Prostate gland (tissue), 2 donors: ENCODE measurements at regions not wholly inside any gene's neighbourhood (a gene's known extent, or its start where the extent isn't known, plus 50 kb on each side); places are given as distances from the start of the nearest gene placed in this dataset.

Source experiments
- POLR2A ChIP-seq: fragments of 450-650 bp; IDR thresholded peaks from one replicate; pipeline ENCODE4 v1.6.1; 2016; ENCODE audit warnings: antibody characterized with exemption, mild to moderate bottlenecking
- POLR2AphosphoS5 ChIP-seq: sonication (generic); formaldehyde crosslinking; IDR thresholded peaks from one replicate; pipeline ENCODE4 v1.6.1; 2017; ENCODE audit warnings: antibody characterized with exemption
- TF ChIP-seq, protein P1 (sequence below), 4 experiments: fragments of 200-600 bp in 2 of 4; fragments of 450-650 bp in 2 of 4; sonication (generic) in 2 of 4; IDR thresholded peaks; 1 replicate in 3 of 4; 2 replicates in 1 of 4; pipeline ENCODE4 v1.5.1; 2016 to 2019; ENCODE audit warnings: antibody characterized with exemption in 4 of 4, mild to moderate bottlenecking in 2 of 4, moderate library complexity in 2 of 4

DNA sequence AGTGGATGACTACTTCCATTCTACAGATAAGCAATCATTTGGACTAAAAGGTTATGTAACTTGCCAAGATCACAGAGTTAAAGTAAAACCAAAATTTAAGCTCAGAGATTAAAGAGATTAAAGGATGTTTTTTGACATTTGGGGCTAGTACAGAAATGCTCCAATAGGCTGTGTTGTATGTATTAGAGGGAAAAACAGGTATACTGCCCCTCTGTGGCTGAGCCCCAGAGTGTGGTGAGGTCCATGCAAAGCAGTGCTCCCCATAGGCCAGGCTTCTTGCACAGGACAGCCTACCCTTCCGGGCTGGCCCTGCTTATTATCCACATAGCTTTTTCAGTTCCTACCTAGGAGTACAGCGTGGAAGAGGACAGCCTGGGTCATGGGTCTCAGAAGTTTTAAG is 322.8 kb downstream of the POM121L12 start:
- TF ChIP-seq, protein P1, sequence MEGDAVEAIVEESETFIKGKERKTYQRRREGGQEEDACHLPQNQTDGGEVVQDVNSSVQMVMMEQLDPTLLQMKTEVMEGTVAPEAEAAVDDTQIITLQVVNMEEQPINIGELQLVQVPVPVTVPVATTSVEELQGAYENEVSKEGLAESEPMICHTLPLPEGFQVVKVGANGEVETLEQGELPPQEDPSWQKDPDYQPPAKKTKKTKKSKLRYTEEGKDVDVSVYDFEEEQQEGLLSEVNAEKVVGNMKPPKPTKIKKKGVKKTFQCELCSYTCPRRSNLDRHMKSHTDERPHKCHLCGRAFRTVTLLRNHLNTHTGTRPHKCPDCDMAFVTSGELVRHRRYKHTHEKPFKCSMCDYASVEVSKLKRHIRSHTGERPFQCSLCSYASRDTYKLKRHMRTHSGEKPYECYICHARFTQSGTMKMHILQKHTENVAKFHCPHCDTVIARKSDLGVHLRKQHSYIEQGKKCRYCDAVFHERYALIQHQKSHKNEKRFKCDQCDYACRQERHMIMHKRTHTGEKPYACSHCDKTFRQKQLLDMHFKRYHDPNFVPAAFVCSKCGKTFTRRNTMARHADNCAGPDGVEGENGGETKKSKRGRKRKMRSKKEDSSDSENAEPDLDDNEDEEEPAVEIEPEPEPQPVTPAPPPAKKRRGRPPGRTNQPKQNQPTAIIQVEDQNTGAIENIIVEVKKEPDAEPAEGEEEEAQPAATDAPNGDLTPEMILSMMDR (IDR thresholded peaks at IDR 0.05) = no peak
- TF ChIP-seq POLR2A (no peak), POLR2AphosphoS5 (no peak)
